IPS DF 6.9 (cell line): ENCODE measurements at regions not wholly inside any gene's neighbourhood (a gene's known extent, or its start where the extent isn't known, plus 50 kb on each side); places are given as distances from the start of the nearest gene placed in this dataset.

Source experiments
- DNase-seq: peaks from one replicate; pipeline ENCODE4 v3.0.0-alpha.2; 2013; ENCODE audit warnings: low read depth, low spot score
- H3K27ac ChIP-seq: one replicate; pipeline ENCODE4 v1.5.1; 2013; ENCODE audit warnings: low read length, control low read depth
- H3K27me3 ChIP-seq: 2 replicates; pipeline ENCODE4 v1.6.1; 2013; ENCODE audit warnings: mild to moderate bottlenecking, low read length; ENCODE audit not compliant: control insufficient read depth, insufficient read depth
- H3K36me3 ChIP-seq: 2 replicates; pipeline ENCODE4 v1.6.1; 2013; ENCODE audit warnings: low read length; ENCODE audit not compliant: control insufficient read depth, insufficient read depth
- H3K4me1 ChIP-seq: 2 replicates; pipeline ENCODE4 v1.6.1; 2013; ENCODE audit warnings: low read length; ENCODE audit not compliant: control insufficient read depth, insufficient read depth
- H3K4me3 ChIP-seq: 2 replicates; pipeline ENCODE4 v1.5.1; 2013; ENCODE audit warnings: mild to moderate bottlenecking, low read length
- H3K9me3 ChIP-seq: 2 replicates; pipeline ENCODE4 v1.6.1; 2013; ENCODE audit warnings: low read length, inconsistent platforms; ENCODE audit not compliant: control insufficient read depth, insufficient read depth
- WGBS: extraction: QIAGEN DNeasy Blood & Tissue Kit; methylation state at CpG from one replicate; pipeline ENCODE4 v1.1.7; 2013; ENCODE audit warnings: mixed read lengths, missing lambda C conversion rate; ENCODE audit not compliant: insufficient read length, insufficient coverage; 5-methylcytosine and 5-hydroxymethylcytosine counted together

GRCh38 chr9:21560281-21560745, 78.2 kb upstream of the IFNE start:
- Histone ChIP-seq H3K36me3 (no peaks in the 10 kb centered on the region), H3K27me3 (no peaks in the 10 kb centered on the region), H3K4me3 (peak overlapping the region; percentile 86; the same call in 1 of the 2 replicates), H3K27ac (no peak overlapping the region), H3K9me3 (no peaks in the 10 kb centered on the region), H3K4me1 (peaks cover 1% of the 10 kb centered on the region; the same call in 1 of the 2 replicates)
- no CpG with 5 or more reads among the region's 12 CpGs for WGBS
- no peak for DNase-seq

- no peak for DNase-seq
- H3K4me1 ChIP-seq = peaks cover 1% of the 10 kb centered on the region; the same call in 1 of the 2 replicates
- H3K27me3 ChIP-seq = no peaks in the 10 kb centered on the region
- WGBS = no CpG with 5 or more reads among the region's 2 CpGs
- no peaks in the 10 kb centered on the region for H3K36me3 ChIP-seq
- no peak overlapping the region for H3K4me3 ChIP-seq
- H3K9me3 ChIP-seq = no peaks in the 10 kb centered on the region
- H3K27ac ChIP-seq = no peak overlapping the region
Observed at GRCh38 chr9:21561502-21561901, 79.4 kb upstream of the IFNE start.

GRCh38 chr9:21564175-21564574, 82.1 kb upstream of the IFNE start:
- Histone ChIP-seq H3K4me1 (0 out of 2 replicates have a peak, but pooled peaks cover 1% of the 10 kb centered on the region), H3K27me3 (no peaks in the 10 kb centered on the region), H3K27ac (no peak overlapping the region), H3K4me3 (no peak overlapping the region), H3K36me3 (no peaks in the 10 kb centered on the region), H3K9me3 (no peaks in the 10 kb centered on the region)
- no peak for DNase-seq
- no CpG with 5 or more reads among the region's 1 CpG for WGBS

GRCh38 chr9:21565155-21565554, 83.0 kb upstream of the IFNE start:
- no peak overlapping the region for H3K4me3 ChIP-seq
- WGBS = no CpG with 5 or more reads among the region's 3 CpGs
- 0 out of 2 replicates have a peak, but pooled peaks cover 1% of the 10 kb centered on the region for H3K4me1 ChIP-seq
- no peaks in the 10 kb centered on the region for H3K27me3 ChIP-seq
- no peak overlapping the region for H3K27ac ChIP-seq
- DNase-seq = no peak
- H3K36me3 ChIP-seq = no peaks in the 10 kb centered on the region
- no peaks in the 10 kb centered on the region for H3K9me3 ChIP-seq

GRCh38 chr9:21567926-21568325, 85.8 kb upstream of the IFNE start:
- no peaks in the 10 kb centered on the region for H3K27me3 ChIP-seq
- no peaks in the 10 kb centered on the region for H3K9me3 ChIP-seq
- no peak overlapping the region for H3K27ac ChIP-seq
- no peak overlapping the region for H3K4me3 ChIP-seq
- DNase-seq = no peak
- WGBS = no CpG with 5 or more reads among the region's 2 CpGs
- no peaks in the 10 kb centered on the region for H3K36me3 ChIP-seq
- H3K4me1 ChIP-seq = no peaks in the 10 kb centered on the region

- DNase-seq = no peak
- H3K27me3 ChIP-seq = no peaks in the 10 kb centered on the region
- no peak overlapping the region for H3K4me3 ChIP-seq
- H3K4me1 ChIP-seq = no peaks in the 10 kb centered on the region
- H3K9me3 ChIP-seq = no peaks in the 10 kb centered on the region
- no peaks in the 10 kb centered on the region for H3K36me3 ChIP-seq
- no CpG with 5 or more reads among the region's 3 CpGs for WGBS
- no peak overlapping the region for H3K27ac ChIP-seq
Observed at GRCh38 chr9:21568484-21568883, 86.4 kb upstream of the IFNE start.

- H3K4me3 ChIP-seq = no peak overlapping the region
- no peak overlapping the region for H3K27ac ChIP-seq
- WGBS = no CpG with 5 or more reads among the region's 1 CpG
- no peaks in the 10 kb centered on the region for H3K36me3 ChIP-seq
- no peaks in the 10 kb centered on the region for H3K27me3 ChIP-seq
- DNase-seq = no peak
- H3K4me1 ChIP-seq = no peaks in the 10 kb centered on the region
- H3K9me3 ChIP-seq = no peaks in the 10 kb centered on the region
Observed at GRCh38 chr9:21569721-21570120, 87.6 kb upstream of the IFNE start.

- no peak overlapping the region for H3K27ac ChIP-seq
- WGBS = no CpG with 5 or more reads among the region's 5 CpGs
- no peak overlapping the region for H3K4me3 ChIP-seq
- H3K9me3 ChIP-seq = no peaks in the 10 kb centered on the region
- H3K36me3 ChIP-seq = no peaks in the 10 kb centered on the region
- no peaks in the 10 kb centered on the region for H3K4me1 ChIP-seq
- no peaks in the 10 kb centered on the region for H3K27me3 ChIP-seq
- no peak for DNase-seq
Observed at GRCh38 chr9:21570643-21571275, 88.6 kb upstream of the IFNE start.

GRCh38 chr9:21574261-21574660, 92.1 kb upstream of the IFNE start:
- no peaks in the 10 kb centered on the region for H3K27me3 ChIP-seq
- WGBS = no CpG with 5 or more reads among the region's 1 CpG
- no peak overlapping the region for H3K4me3 ChIP-seq
- no peak for DNase-seq
- no peak overlapping the region for H3K27ac ChIP-seq
- H3K4me1 ChIP-seq = no peaks in the 10 kb centered on the region
- no peaks in the 10 kb centered on the region for H3K9me3 ChIP-seq
- no peaks in the 10 kb centered on the region for H3K36me3 ChIP-seq

- Histone ChIP-seq H3K27ac (no peak overlapping the region), H3K4me3 (no peak overlapping the region), H3K36me3 (no peaks in the 10 kb centered on the region), H3K4me1 (no peaks in the 10 kb centered on the region), H3K27me3 (no peaks in the 10 kb centered on the region), H3K9me3 (no peaks in the 10 kb centered on the region)
- no CpG with 5 or more reads among the region's 7 CpGs for WGBS
- DNase-seq = no peak
Observed at GRCh38 chr9:21576331-21577189, 94.4 kb upstream of the IFNE start.
